ENCODE measurements at regions not wholly inside any gene's neighbourhood (a gene's known extent, or its start where the extent isn't known, plus 50 kb on each side); places are given as distances from the start of the nearest gene placed in this dataset.
"Not testable (repeated sequence)": the region's sequence is repeated elsewhere in the genome, so short reads cannot be mapped to it uniquely, and the experiment has no call there.

DNA sequence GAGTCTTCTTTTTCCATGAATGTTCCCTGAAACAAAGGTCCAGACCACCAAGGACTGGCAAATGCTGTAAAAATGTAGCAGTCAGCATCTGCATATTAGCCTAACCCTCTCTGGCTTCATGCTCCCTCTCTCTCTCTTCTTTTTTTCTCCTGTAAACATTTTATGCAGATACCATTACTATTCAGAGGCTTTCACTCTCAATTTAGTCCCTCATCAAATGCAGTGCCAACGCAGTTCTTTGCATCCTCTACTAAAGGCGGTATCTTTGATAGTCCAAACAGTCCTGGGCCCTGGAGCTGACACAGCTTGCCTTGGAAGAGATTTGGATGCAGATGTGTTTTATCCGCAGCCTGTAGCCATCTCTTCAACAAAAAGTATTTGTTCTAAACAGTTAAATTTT, 167.1 kb upstream of the MMS22L start:
- no peak for DNase-seq (ENCODE audit: low spot score)

DNA sequence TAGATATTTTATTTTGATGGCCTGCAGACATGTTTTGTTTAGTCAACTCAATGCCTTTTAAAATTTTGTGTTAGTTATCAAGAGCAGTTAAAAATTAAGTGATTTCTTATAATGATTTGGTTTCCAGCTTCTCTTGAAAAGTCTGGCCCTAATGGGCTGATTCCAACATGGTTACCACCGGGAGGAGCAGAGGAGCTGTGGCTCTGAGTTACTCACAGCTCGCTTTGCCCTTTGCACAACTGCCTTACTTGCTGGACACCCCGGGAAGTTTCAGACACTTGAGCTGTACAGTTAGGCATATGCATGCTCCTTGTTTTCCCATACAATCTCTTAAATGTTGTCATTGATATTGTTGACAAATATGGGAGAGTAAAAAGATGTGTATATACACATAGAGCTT, 173.1 kb upstream of the MMS22L start:
- no peak for DNase-seq (ENCODE audit: low spot score)

DNA sequence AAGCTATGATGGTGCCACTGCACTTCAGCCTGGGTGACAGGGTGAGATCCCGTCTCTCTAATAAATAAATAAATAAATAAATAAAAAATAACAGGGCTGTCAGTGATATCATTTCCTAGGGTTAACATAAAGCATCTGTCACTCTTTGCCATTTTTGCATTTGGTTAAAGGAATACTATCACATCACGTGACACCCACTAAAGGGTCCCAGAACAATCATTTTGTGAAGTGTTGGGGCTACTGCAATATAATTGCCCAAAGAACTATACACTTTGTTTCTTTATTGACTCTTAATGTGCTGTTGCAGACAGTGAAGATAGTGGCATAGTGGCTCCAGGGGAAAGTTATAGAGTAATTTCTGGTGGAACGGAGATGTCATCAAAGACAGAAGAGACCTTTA, 176.5 kb upstream of the MMS22L start:
- DNase-seq (ENCODE audit: low spot score) = no peak

DNA sequence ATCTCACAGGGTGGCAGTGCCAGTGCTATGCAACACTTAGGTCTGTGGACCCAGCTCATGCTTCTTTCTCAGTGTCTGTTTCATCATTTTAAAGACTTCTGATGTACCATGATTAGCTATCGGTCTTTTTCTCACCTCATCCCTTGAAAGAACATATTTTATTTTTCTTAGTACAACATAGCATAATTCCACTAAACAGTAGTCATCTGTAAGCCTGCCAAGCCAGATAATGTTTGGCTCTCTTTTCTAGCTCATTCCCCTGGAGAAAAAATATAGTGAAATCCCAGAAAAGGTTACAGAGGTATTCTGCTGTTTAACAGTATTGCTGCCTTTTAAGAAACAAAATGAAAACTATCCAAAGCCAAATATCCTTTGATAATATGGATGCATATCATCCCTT, 177.0 kb upstream of the MMS22L start:
- DNase-seq (ENCODE audit: low spot score) = no peak

DNA sequence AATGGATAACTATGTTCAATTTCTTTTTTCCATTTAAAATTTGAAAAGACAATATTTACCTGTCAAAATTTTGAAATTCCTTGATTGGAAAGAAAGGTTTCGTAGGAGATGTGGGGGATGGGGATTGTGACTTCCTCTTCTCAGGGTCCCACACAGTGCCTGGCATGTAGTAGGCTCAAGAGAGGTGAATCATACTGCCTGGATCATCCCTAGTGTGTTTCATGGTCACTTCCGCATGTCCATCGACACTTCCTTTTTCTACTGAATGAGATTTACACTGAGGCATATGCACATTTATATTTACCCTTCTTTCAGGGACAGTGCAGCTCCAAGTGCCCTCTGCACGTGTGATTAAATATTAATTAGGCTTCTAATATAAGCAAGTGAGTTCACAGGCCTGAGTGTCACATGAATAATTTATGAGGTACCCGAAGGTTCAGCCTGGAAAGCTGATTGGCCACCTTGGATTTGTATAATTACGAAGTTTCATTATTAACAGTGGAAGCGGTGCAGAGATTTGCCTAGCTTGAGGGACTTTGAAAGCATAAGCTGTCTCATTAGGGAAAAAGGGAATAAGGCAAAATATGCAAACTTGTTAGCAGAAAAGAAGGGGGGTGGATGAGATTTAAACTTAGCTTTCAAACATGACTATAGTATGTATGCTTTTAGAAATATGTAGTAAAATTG, 177.5 kb upstream of the MMS22L start:
- DNase-seq (ENCODE audit: low spot score) = no peak

- no peak for DNase-seq (ENCODE audit: low spot score)
Measured at GRCh38 chr6:97461218-97461617, 178.2 kb upstream of the MMS22L start.

DNA sequence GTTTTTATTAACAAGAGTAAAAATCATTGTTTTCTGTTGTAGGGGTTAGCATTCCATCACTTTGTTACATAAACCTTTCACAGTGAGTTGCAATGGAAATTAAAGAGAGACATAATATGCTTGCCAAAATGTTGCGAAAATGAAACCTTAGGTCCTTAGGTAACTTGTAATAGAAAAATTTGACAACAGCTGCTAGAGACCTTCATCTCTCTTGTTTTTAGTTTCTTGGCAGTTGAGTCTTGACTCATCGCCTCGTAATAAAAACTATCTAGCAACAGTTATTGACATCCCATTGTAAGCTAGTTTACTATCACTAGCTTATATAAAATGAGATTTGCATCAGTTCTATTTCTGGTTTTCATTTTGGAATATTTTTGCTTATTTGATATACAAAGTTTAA, 179.0 kb upstream of the MMS22L start:
- no peak for DNase-seq (ENCODE audit: low spot score)

DNA sequence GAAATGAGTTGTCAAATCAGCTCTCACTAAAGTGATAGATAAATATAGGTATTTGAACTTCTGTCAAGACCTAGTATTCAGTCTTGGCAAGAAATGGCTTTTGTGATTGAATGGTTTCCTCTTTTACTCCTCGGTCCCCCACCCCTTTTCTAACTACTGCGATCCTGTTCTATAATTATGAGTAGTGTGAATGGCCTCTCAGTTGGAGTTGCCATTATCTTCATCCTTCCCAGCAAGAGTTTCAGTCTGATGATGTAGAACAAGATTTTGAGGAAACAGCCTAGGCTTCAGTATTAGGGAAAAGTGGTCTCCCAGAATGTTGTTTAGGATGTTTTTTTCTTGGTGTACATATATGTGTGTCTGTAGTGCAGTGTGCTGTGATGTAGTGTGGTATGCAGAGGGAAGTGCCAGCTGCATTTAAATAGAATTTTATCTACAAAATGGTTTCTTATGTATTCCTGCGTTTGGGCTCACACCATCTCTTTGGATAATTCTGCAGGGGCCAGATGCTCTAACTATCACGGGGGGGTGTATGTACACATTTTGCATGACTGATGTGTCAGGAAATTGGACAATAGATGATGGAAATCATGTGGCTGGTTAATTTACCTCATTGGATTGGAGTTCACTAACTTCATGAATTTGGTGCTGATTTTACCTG, 180.1 kb upstream of the MMS22L start:
- no peak for DNase-seq (ENCODE audit: low spot score)

DNA sequence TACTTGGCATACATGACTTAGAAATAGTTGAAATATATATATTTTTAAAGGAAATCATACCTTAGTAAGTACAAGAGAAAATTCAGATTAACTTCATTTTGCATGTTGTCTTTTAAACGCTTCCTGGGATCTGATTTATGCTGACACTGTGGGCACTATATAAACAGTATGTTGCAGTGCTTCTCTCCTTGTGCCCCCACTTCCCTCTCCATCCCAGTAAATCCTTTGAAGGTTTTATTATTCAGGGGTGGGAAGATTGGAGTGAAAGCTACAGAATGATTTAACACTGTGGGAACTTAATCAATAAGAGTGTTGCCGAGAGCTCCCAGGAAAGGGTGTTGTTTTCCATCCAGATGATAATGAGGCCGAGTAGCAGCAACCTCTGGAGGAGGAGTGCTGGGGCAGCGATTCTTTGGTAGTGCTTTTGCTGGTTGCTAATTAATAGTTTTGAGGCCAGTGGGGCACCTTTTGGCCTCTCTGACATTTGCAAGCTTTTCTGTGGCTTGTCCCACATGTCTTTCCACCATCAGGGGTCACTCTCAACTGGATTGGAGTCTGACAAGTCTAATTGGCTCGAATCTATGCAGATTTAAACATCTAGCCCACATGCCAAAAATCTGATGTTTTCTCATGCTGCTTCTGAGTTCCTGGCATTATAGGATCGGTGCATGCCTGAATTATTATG, 183.0 kb upstream of the MMS22L start:
- no peak for DNase-seq (ENCODE audit: low spot score)

- DNase-seq (ENCODE audit: low spot score) = no peak
Measured at GRCh38 chr6:97468981-97469380, 186.0 kb upstream of the MMS22L start.

DNA sequence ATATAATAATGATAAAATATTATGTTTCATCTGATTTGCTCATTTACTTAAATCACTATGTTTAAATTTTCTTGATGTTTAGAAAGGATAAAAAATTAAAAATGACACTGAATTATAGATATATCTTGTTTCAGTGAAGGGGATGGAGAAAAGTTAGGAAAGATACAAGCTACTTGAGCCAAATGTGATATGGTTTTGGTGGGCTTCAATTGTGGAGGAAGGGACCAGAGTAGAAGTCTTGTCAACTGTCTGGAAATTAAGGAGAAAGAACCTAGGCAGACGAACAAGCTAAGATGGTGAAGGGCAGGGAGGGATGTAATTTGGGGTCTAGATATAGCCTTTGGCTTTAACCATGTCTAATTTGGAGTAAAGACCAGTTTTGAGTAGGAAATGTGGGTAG, 186.4 kb upstream of the MMS22L start:
- DNase-seq (ENCODE audit: low spot score) = no peak

GRCh38 chr6:97470322-97470721, 187.3 kb upstream of the MMS22L start:
- no peak for DNase-seq (ENCODE audit: low spot score)

DNA sequence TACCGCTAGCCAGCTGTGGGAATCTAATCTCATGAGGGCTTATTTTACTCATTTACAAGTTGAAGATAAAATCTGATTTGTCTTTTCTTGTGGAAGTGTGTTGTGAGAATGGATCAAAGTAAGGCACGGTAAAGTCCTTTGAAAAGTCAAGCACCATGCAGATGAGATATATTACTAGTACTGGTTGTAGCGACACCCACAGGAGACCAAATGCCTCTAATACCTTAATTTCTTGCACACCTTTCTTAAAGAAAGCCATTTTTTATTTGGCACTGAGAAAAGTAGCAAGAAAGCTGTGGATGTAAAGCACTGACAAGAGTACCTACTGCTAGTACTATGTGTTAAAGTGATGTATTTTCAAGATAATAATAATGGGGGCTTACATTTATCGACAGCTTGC, 191.0 kb upstream of the MMS22L start:
- DNase-seq (ENCODE audit: low spot score) = no peak

- peak; percentile 71 for DNase-seq (ENCODE audit: low spot score)
Measured at GRCh38 chr6:97497713-97498331, 214.8 kb upstream of the MMS22L start.

- DNase-seq (ENCODE audit: low spot score) = peak; percentile 16
Measured at GRCh38 chr6:97501853-97502252, 218.8 kb upstream of the MMS22L start.

GRCh38 chr6:97508646-97509045, 225.6 kb upstream of the MMS22L start:
- DNase-seq (ENCODE audit: low spot score) = no peak

GRCh38 chr6:97513260-97513659, 230.2 kb upstream of the MMS22L start:
- DNase-seq (ENCODE audit: low spot score) = not testable (repeated sequence)

GRCh38 chr6:97524811-97525210, 241.8 kb upstream of the MMS22L start:
- DNase-seq (ENCODE audit: low spot score) = peak; percentile 17

- DNase-seq (ENCODE audit: low spot score) = no peak
Measured at GRCh38 chr6:97535800-97536199, 252.8 kb upstream of the MMS22L start.

DNA sequence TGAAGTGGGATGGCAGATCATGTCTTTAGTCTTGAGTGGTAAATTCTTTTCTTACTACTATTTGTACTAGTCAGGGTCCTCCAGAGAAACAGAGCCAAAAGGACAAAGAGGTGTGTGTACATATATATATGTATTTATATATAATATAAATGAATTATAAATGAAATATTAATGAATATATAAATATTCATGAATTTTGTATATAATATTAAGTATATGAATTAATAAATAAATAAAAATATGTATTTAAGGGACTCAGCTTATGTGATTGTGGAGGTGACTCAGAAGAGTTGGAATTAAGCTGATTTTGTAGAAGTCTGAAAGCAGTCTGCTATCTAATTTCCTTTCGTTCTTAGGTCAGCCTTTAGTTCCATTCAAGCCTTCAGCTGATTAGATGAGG, 265.3 kb upstream of the MMS22L start:
- no peak for DNase-seq (ENCODE audit: low spot score)

- DNase-seq (ENCODE audit: low spot score) = no peak
Measured at GRCh38 chr6:97557355-97557754, 274.3 kb upstream of the MMS22L start.

- DNase-seq (ENCODE audit: low spot score) = no peak
Measured at GRCh38 chr6:97563529-97563928, 280.5 kb upstream of the MMS22L start.

DNA sequence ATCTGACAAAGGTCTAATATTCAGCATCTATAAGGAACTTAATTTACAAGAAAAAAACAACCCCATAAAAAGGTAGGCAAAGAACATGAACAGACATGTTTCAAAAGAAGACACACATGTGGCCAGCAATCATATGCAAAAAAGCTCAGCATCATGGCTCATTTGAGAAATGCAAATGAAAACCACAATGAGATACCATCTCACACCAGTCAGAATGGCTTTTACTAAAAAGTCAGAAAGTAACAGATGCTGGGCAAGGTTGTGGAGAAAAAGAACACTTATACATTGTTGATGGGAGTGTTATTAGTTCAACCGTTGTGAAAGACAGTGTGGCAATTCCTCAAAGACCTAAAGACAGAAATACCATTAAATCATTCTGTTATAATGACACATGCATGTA, 289.9 kb upstream of the MMS22L start:
- no peak for DNase-seq (ENCODE audit: low spot score)

Measured in A172 (cell line).